SK-N-MC (cell line): ENCODE measurements at regions not wholly inside any gene's neighbourhood (a gene's known extent, or its start where the extent isn't known, plus 50 kb on each side); places are given as distances from the start of the nearest gene placed in this dataset.

ENCODE experiments used
- DNase-seq: peaks from one replicate; pipeline ENCODE4 v3.0.0-alpha.2; 2011; ENCODE audit warnings: low read depth, low spot score
- H3K27ac ChIP-seq: fragments of 200-600 bp; sonication (generic); 2 replicates; pipeline ENCODE4 v1.5.1; 2016; ENCODE audit warnings: mixed run types
- H3K36me3 ChIP-seq: fragments of 200-600 bp; sonication (generic); 2 replicates; pipeline ENCODE4 v1.6.1; 2017; ENCODE audit warnings: antibody characterized with exemption, low read length, mixed read lengths; ENCODE audit not compliant: insufficient read depth
- H3K4me3 ChIP-seq: fragments of 200-600 bp; sonication (generic); 2 replicates; pipeline ENCODE4 v1.5.1; 2016
- H3K9ac ChIP-seq: fragments of 200-600 bp; sonication (generic); 2 replicates; pipeline ENCODE4 v1.8.0; 2017; ENCODE audit warnings: mixed run types, mixed read lengths; ENCODE audit not compliant: insufficient read length
- H3K9me3 ChIP-seq: fragments of 200-600 bp; sonication (generic); 2 replicates; pipeline ENCODE4 v1.6.1; 2017; ENCODE audit warnings: low read depth, mild to moderate bottlenecking, antibody characterized with exemption, low read length, moderate library complexity, mixed read lengths
- EZH2 ChIP-seq: fragments of 200-600 bp; sonication (generic); IDR thresholded peaks from one replicate; pipeline ENCODE4 v1.6.1; 2017; ENCODE audit warnings: antibody characterized with exemption
- FOXP2 ChIP-seq: optimal IDR thresholded peaks from 2 replicates; pipeline ENCODE3; 2011; ENCODE audit warnings: mild to moderate bottlenecking, moderate library complexity; ENCODE audit not compliant: insufficient read depth; ENCODE audit errors: extremely low read length, control extremely low read depth
- POLR2AphosphoS5 ChIP-seq: IDR thresholded peaks from 2 replicates; pipeline ENCODE4 v1.6.1; 2012; ENCODE audit warnings: mild to moderate bottlenecking, low read depth, low read length, borderline replicate concordance

DNA sequence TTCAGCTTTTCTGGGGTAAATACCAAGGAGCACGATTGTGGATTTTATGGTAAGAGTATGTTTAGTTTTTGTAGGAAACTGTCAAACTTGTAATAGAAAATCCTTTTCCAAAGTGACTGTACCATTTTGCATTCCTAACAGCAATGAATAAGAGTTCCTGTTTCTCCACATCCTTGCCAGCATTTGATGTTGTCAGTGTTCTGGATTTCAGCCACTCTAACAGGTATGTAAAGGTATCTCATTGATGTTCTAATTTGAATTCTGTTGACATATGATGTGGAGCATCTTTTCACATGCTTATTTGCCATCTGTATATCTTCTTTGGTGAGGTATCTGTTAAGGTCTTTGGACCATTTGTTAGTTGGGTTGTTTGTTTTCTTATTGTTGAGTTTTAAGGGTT lies 50.3 kb upstream of the RGS2 start:
- TF ChIP-seq POLR2AphosphoS5: no peak
- TF ChIP-seq EZH2: no peak
- TF ChIP-seq FOXP2: no peak
- Histone ChIP-seq H3K36me3 (no peaks in the 10 kb centered on the region), H3K4me3 (no peak overlapping the region), H3K27ac (no peak overlapping the region), H3K9ac (no peak overlapping the region), H3K9me3 (no peaks in the 10 kb centered on the region)
- DNase-seq: no peak
